ENCODE measurements at regions not wholly inside any gene's neighbourhood (a gene's known extent, or its start where the extent isn't known, plus 50 kb on each side); places are given as distances from the start of the nearest gene placed in this dataset.
"Not testable (repeated sequence)": the region's sequence is repeated elsewhere in the genome, so short reads cannot be mapped to it uniquely, and the experiment has no call there.

DNA sequence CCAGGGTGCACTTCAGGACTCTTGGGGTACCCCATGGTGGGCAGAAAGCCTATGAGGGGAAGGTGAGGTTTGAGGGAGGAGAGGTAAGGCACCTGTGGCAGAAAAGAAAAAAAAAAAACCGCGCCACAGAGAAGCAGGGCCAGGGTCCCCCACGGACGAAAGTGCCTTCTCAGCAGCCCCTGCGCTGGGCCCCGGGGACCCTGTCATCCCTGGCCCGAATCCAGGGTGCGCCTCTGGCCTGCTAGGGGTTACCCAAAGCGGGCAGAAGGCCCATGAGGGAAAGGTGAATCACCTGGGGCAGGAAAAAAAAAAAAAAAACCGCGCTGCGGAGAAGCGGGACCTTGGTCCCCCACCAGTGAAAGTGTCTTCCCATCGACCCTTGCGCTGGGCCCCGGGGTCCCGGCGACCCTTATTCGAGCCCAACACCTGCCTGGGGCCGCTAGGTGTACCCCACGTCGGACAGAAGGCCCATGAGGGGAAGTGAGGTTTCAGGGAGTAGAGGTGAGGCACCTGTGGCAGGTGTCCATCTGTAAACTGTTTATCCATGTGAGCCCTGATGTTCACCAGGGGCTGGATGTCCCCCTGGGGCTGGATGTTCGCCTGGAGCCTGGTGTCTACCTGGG is 191.9 kb downstream of the POTEM start:
- TF ChIP-seq, protein P1, sequence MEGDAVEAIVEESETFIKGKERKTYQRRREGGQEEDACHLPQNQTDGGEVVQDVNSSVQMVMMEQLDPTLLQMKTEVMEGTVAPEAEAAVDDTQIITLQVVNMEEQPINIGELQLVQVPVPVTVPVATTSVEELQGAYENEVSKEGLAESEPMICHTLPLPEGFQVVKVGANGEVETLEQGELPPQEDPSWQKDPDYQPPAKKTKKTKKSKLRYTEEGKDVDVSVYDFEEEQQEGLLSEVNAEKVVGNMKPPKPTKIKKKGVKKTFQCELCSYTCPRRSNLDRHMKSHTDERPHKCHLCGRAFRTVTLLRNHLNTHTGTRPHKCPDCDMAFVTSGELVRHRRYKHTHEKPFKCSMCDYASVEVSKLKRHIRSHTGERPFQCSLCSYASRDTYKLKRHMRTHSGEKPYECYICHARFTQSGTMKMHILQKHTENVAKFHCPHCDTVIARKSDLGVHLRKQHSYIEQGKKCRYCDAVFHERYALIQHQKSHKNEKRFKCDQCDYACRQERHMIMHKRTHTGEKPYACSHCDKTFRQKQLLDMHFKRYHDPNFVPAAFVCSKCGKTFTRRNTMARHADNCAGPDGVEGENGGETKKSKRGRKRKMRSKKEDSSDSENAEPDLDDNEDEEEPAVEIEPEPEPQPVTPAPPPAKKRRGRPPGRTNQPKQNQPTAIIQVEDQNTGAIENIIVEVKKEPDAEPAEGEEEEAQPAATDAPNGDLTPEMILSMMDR (conservative IDR thresholded peaks at IDR 0.05; ENCODE audit: low read depth, low read length), result not testable (repeated sequence)
- not testable (repeated sequence) for TF ChIP-seq EZH2 (IDR thresholded peaks at IDR 0.05; ENCODE audit: borderline replicate concordance, low read depth, low read length, poor library complexity, severe bottlenecking)

All from A673 (cell line).